ENCODE measurements at regions not wholly inside any gene's neighbourhood (a gene's known extent, or its start where the extent isn't known, plus 50 kb on each side); places are given as distances from the start of the nearest gene placed in this dataset.

- Histone ChIP-seq H3K27ac (ENCODE audit: low read length) (no peak overlapping the region), H3K9ac (ENCODE audit: low read depth, low read length) (no peak overlapping the region), H3K36me3 (ENCODE audit: insufficient read depth, low read depth, low read length) (no peaks in the 10 kb centered on the region), H3K9me3 (ENCODE audit: insufficient read depth, low read depth, low read length) (no peaks in the 10 kb centered on the region), H3K4me3 (ENCODE audit: low read length) (no peak overlapping the region), H3K27me3 (ENCODE audit: insufficient read depth, low read length) (no peaks in the 10 kb centered on the region), H3K4me1 (ENCODE audit: insufficient read depth, low read length) (peaks cover 7% of the 10 kb centered on the region; the same call in 1 of the 2 replicates)
These were observed 233.1 kb upstream of the CSF3R start for GRCh38 chr1:36715797-36716196.

- H3K36me3 ChIP-seq (ENCODE audit: insufficient read depth, low read depth, low read length), result no peaks in the 10 kb centered on the region
- no peak overlapping the region for H3K4me3 ChIP-seq (ENCODE audit: low read length)
- H3K9ac ChIP-seq (ENCODE audit: low read depth, low read length), result no peak overlapping the region
- no peaks in the 10 kb centered on the region for H3K9me3 ChIP-seq (ENCODE audit: insufficient read depth, low read depth, low read length)
- no peaks in the 10 kb centered on the region; the same call in 1 of the 2 replicates for H3K27me3 ChIP-seq (ENCODE audit: insufficient read depth, low read length)
- H3K27ac ChIP-seq (ENCODE audit: low read length), result no peak overlapping the region
- H3K4me1 ChIP-seq (ENCODE audit: insufficient read depth, low read length), result peaks cover 11% of the 10 kb centered on the region; the same call in 1 of the 2 replicates
These were observed 231.6 kb upstream of the CSF3R start for GRCh38 chr1:36714301-36714700.

- H3K9me3 ChIP-seq (ENCODE audit: insufficient read depth, low read depth, low read length), result no peaks in the 10 kb centered on the region
- H3K27me3 ChIP-seq (ENCODE audit: insufficient read depth, low read length), result no peaks in the 10 kb centered on the region; the same call in 1 of the 2 replicates
- H3K4me1 ChIP-seq (ENCODE audit: insufficient read depth, low read length), result peaks cover 11% of the 10 kb centered on the region; the same call in 1 of the 2 replicates
- H3K4me3 ChIP-seq (ENCODE audit: low read length), result no peak overlapping the region
- H3K9ac ChIP-seq (ENCODE audit: low read depth, low read length), result no peak overlapping the region
- H3K36me3 ChIP-seq (ENCODE audit: insufficient read depth, low read depth, low read length), result no peaks in the 10 kb centered on the region
- H3K27ac ChIP-seq (ENCODE audit: low read length), result no peak overlapping the region
These were observed 228.8 kb upstream of the CSF3R start for GRCh38 chr1:36711480-36711879.

- peaks cover 11% of the 10 kb centered on the region; the same call in 1 of the 2 replicates for H3K4me1 ChIP-seq (ENCODE audit: insufficient read depth, low read length)
- H3K4me3 ChIP-seq (ENCODE audit: low read length), result no peak overlapping the region
- no peaks in the 10 kb centered on the region for H3K9me3 ChIP-seq (ENCODE audit: insufficient read depth, low read depth, low read length)
- no peak overlapping the region; the same call in 1 of the 2 replicates for H3K9ac ChIP-seq (ENCODE audit: low read depth, low read length)
- peaks cover 2% of the 10 kb centered on the region; the same call in 1 of the 2 replicates for H3K27me3 ChIP-seq (ENCODE audit: insufficient read depth, low read length)
- H3K36me3 ChIP-seq (ENCODE audit: insufficient read depth, low read depth, low read length), result no peaks in the 10 kb centered on the region
- no peak overlapping the region for H3K27ac ChIP-seq (ENCODE audit: low read length)
These were observed 228.2 kb upstream of the CSF3R start for GRCh38 chr1:36710951-36711350.

- Histone ChIP-seq H3K4me1 (ENCODE audit: insufficient read depth, low read length) (peaks cover 11% of the 10 kb centered on the region; the same call in 1 of the 2 replicates), H3K4me3 (ENCODE audit: low read length) (no peak overlapping the region), H3K9me3 (ENCODE audit: insufficient read depth, low read depth, low read length) (no peaks in the 10 kb centered on the region), H3K27me3 (ENCODE audit: insufficient read depth, low read length) (peaks cover 4% of the 10 kb centered on the region; the same call in 1 of the 2 replicates), H3K36me3 (ENCODE audit: insufficient read depth, low read depth, low read length) (no peaks in the 10 kb centered on the region), H3K9ac (ENCODE audit: low read depth, low read length) (no peak overlapping the region), H3K27ac (ENCODE audit: low read length) (no peak overlapping the region)
These were observed 227.3 kb upstream of the CSF3R start for GRCh38 chr1:36709869-36710481.

GRCh38 chr1:36708587-36708986 lies 225.9 kb upstream of the CSF3R start:
- no peak overlapping the region for H3K4me3 ChIP-seq (ENCODE audit: low read length)
- H3K4me1 ChIP-seq (ENCODE audit: insufficient read depth, low read length), result peaks cover 11% of the 10 kb centered on the region; the same call in 1 of the 2 replicates
- peaks cover 9% of the 10 kb centered on the region for H3K27me3 ChIP-seq (ENCODE audit: insufficient read depth, low read length)
- no peaks in the 10 kb centered on the region for H3K9me3 ChIP-seq (ENCODE audit: insufficient read depth, low read depth, low read length)
- no peak overlapping the region for H3K9ac ChIP-seq (ENCODE audit: low read depth, low read length)
- no peaks in the 10 kb centered on the region for H3K36me3 ChIP-seq (ENCODE audit: insufficient read depth, low read depth, low read length)
- no peak overlapping the region for H3K27ac ChIP-seq (ENCODE audit: low read length)

GRCh38 chr1:36707221-36707620 lies 224.5 kb upstream of the CSF3R start:
- Histone ChIP-seq H3K9ac (ENCODE audit: low read depth, low read length) (no peak overlapping the region), H3K27me3 (ENCODE audit: insufficient read depth, low read length) (peaks cover 19% of the 10 kb centered on the region), H3K36me3 (ENCODE audit: insufficient read depth, low read depth, low read length) (no peaks in the 10 kb centered on the region), H3K27ac (ENCODE audit: low read length) (no peak overlapping the region), H3K4me1 (ENCODE audit: insufficient read depth, low read length) (peaks cover 11% of the 10 kb centered on the region; the same call in 1 of the 2 replicates), H3K4me3 (ENCODE audit: low read length) (no peak overlapping the region), H3K9me3 (ENCODE audit: insufficient read depth, low read depth, low read length) (no peaks in the 10 kb centered on the region)

GRCh38 chr1:36706416-36706815 lies 223.7 kb upstream of the CSF3R start:
- H3K9me3 ChIP-seq (ENCODE audit: insufficient read depth, low read depth, low read length), result no peaks in the 10 kb centered on the region
- no peak overlapping the region for H3K9ac ChIP-seq (ENCODE audit: low read depth, low read length)
- peaks cover 19% of the 10 kb centered on the region for H3K27me3 ChIP-seq (ENCODE audit: insufficient read depth, low read length)
- H3K27ac ChIP-seq (ENCODE audit: low read length), result no peak overlapping the region
- peaks cover 10% of the 10 kb centered on the region; the same call in 1 of the 2 replicates for H3K4me1 ChIP-seq (ENCODE audit: insufficient read depth, low read length)
- H3K4me3 ChIP-seq (ENCODE audit: low read length), result no peak overlapping the region
- H3K36me3 ChIP-seq (ENCODE audit: insufficient read depth, low read depth, low read length), result no peaks in the 10 kb centered on the region

- Histone ChIP-seq H3K9ac (ENCODE audit: low read depth, low read length) (no peak overlapping the region), H3K9me3 (ENCODE audit: insufficient read depth, low read depth, low read length) (no peaks in the 10 kb centered on the region), H3K36me3 (ENCODE audit: insufficient read depth, low read depth, low read length) (no peaks in the 10 kb centered on the region), H3K4me1 (ENCODE audit: insufficient read depth, low read length) (peaks cover 2% of the 10 kb centered on the region; the same call in 1 of the 2 replicates), H3K27me3 (ENCODE audit: insufficient read depth, low read length) (peaks cover 19% of the 10 kb centered on the region), H3K4me3 (ENCODE audit: low read length) (no peak overlapping the region), H3K27ac (ENCODE audit: low read length) (no peak overlapping the region)
These were observed 222.9 kb upstream of the CSF3R start for GRCh38 chr1:36705629-36706028.

GRCh38 chr1:36703526-36704208 lies 221.0 kb upstream of the CSF3R start:
- Histone ChIP-seq H3K4me1 (ENCODE audit: insufficient read depth, low read length) (no peaks in the 10 kb centered on the region; the same call in 1 of the 2 replicates), H3K9me3 (ENCODE audit: insufficient read depth, low read depth, low read length) (no peaks in the 10 kb centered on the region), H3K36me3 (ENCODE audit: insufficient read depth, low read depth, low read length) (no peaks in the 10 kb centered on the region), H3K27ac (ENCODE audit: low read length) (no peak overlapping the region), H3K4me3 (ENCODE audit: low read length) (no peak overlapping the region), H3K9ac (ENCODE audit: low read depth, low read length) (no peak overlapping the region), H3K27me3 (ENCODE audit: insufficient read depth, low read length) (peaks cover 19% of the 10 kb centered on the region)

GRCh38 chr1:36702963-36703362 lies 220.2 kb upstream of the CSF3R start:
- Histone ChIP-seq H3K9me3 (ENCODE audit: insufficient read depth, low read depth, low read length) (no peaks in the 10 kb centered on the region), H3K9ac (ENCODE audit: low read depth, low read length) (no peak overlapping the region), H3K4me1 (ENCODE audit: insufficient read depth, low read length) (no peaks in the 10 kb centered on the region; the same call in 1 of the 2 replicates), H3K27me3 (ENCODE audit: insufficient read depth, low read length) (peaks cover 19% of the 10 kb centered on the region), H3K36me3 (ENCODE audit: insufficient read depth, low read depth, low read length) (no peaks in the 10 kb centered on the region), H3K4me3 (ENCODE audit: low read length) (no peak overlapping the region), H3K27ac (ENCODE audit: low read length) (no peak overlapping the region)
